Spleen (tissue), 7 donors: ENCODE measurements at regions not wholly inside any gene's neighbourhood (a gene's known extent, or its start where the extent isn't known, plus 50 kb on each side); places are given as distances from the start of the nearest gene placed in this dataset.

ENCODE experiments used
- POLR2A ChIP-seq, 3 donors: fragments of 450-650 bp; IDR thresholded peaks; one replicate each; pipeline ENCODE4 v1.5.1; 2017; ENCODE audit warnings: antibody characterized with exemption in 3 of 3, mild to moderate bottlenecking in 1 of 3
- POLR2AphosphoS5 ChIP-seq, 3 donors: sonication (generic); formaldehyde crosslinking; IDR thresholded peaks; one replicate each; pipeline ENCODE4 v1.5.1; 2017; ENCODE audit warnings: antibody characterized with exemption in 3 of 3
- TF ChIP-seq, protein P1 (sequence below), 11 experiments: fragments of 200-600 bp in 7 of 11; fragments of 450-650 bp in 4 of 11; sonication (generic) in 4 of 11; IDR thresholded peaks in 8 of 11; conservative IDR thresholded peaks in 3 of 11; 1 replicate in 7 of 11; 2 replicates in 4 of 11; pipeline versions ENCODE4 v1.4.0 to v1.8.0; 2016 to 2021; ENCODE audit warnings: antibody characterized with exemption in 11 of 11, inconsistent platforms in 4 of 11, mild to moderate bottlenecking in 1 of 11
- donor health status: DM: no; HTN: no; CAD: no; lungs with moderate emphysema.
- donor health status: DM: no; HTN: no; CAD: no.
- donor health status: DM: no; HTN: no; CAD: no.

- TF ChIP-seq, protein P1, sequence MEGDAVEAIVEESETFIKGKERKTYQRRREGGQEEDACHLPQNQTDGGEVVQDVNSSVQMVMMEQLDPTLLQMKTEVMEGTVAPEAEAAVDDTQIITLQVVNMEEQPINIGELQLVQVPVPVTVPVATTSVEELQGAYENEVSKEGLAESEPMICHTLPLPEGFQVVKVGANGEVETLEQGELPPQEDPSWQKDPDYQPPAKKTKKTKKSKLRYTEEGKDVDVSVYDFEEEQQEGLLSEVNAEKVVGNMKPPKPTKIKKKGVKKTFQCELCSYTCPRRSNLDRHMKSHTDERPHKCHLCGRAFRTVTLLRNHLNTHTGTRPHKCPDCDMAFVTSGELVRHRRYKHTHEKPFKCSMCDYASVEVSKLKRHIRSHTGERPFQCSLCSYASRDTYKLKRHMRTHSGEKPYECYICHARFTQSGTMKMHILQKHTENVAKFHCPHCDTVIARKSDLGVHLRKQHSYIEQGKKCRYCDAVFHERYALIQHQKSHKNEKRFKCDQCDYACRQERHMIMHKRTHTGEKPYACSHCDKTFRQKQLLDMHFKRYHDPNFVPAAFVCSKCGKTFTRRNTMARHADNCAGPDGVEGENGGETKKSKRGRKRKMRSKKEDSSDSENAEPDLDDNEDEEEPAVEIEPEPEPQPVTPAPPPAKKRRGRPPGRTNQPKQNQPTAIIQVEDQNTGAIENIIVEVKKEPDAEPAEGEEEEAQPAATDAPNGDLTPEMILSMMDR (IDR thresholded peaks at IDR 0.05 in 8 of 11, conservative IDR thresholded peaks at IDR 0.05 in 3 of 11), result no peak
- TF ChIP-seq POLR2AphosphoS5 (IDR thresholded peaks at IDR 0.05) (no peak), POLR2A (IDR thresholded peaks at IDR 0.05) (no peak)
Measured at GRCh38 chr7:25678215-25678614, 449.9 kb upstream of the NPVF start.
